GM12864 (cell line): ENCODE measurements at regions not wholly inside any gene's neighbourhood (a gene's known extent, or its start where the extent isn't known, plus 50 kb on each side); places are given as distances from the start of the nearest gene placed in this dataset.

Source experiments
- DNase-seq: peaks from one replicate; pipeline ENCODE4 v3.0.0-alpha.2; 2011; ENCODE audit warnings: low read depth
- H3K4me3 ChIP-seq: 2 replicates; pipeline ENCODE4 v1.5.1; 2011; ENCODE audit warnings: mild to moderate bottlenecking, low read depth, low read length, control low read depth
- CTCF ChIP-seq: IDR thresholded peaks from 2 replicates; pipeline ENCODE4 v1.5.1; 2011; ENCODE audit warnings: low read depth, mild to moderate bottlenecking, moderate library complexity, low read length, control low read depth, inconsistent platforms; ENCODE audit errors: missing control alignments

GRCh38 chr18:77373730-77374445 is 124.2 kb downstream of the GALR1 start:
- H3K4me3 ChIP-seq: no peak overlapping the region
- no peak for TF ChIP-seq CTCF
- no peak for DNase-seq

GRCh38 chr18:77374446-77374805 is 124.8 kb downstream of the GALR1 start:
- DNase-seq: no peak
- no peak overlapping the region for H3K4me3 ChIP-seq
- TF ChIP-seq CTCF: no peak

- TF ChIP-seq CTCF: no peak
Measured at GRCh38 chr18:77376043-77376732, 126.5 kb downstream of the GALR1 start.

GRCh38 chr18:77376733-77377094 is 127.1 kb downstream of the GALR1 start:
- H3K4me3 ChIP-seq: no peak overlapping the region
- TF ChIP-seq CTCF: no peak
- DNase-seq: no peak

More at GRCh38 chr18:77376043-77376732, 126.5 kb downstream of the GALR1 start:
- no peak overlapping the region for H3K4me3 ChIP-seq
- DNase-seq: no peak

- no peak for DNase-seq
- H3K4me3 ChIP-seq: no peak overlapping the region
- TF ChIP-seq CTCF: no peak
Measured at GRCh38 chr18:77377813-77378212, 128.2 kb downstream of the GALR1 start.

GRCh38 chr18:77379976-77380509 is 130.4 kb downstream of the GALR1 start:
- no peak for TF ChIP-seq CTCF
- no peak overlapping the region for H3K4me3 ChIP-seq
- DNase-seq: no peak
